ENCODE measurements at regions not wholly inside any gene's neighbourhood (a gene's known extent, or its start where the extent isn't known, plus 50 kb on each side); places are given as distances from the start of the nearest gene placed in this dataset.

- ATAC-seq (no peak), DNase-seq (ENCODE audit: low read depth, low spot score) (no peak)
- CTCF ChIA-PET: no interaction called here
- no TSS peak for BruUV-seq (replicated peaks)
- no peaks in the 10 kb centered on the region; a peak in 1 of 4 replicates for H3K4me1 ChIP-seq (ENCODE audit: control insufficient read depth in 1 of 2, insufficient read depth in 2 of 2, low read length in 2 of 2)
- no peaks in the 10 kb centered on the region for H3K9me3 ChIP-seq (ENCODE audit: control insufficient read depth in 1 of 2, insufficient read depth in 1 of 2, low read depth in 1 of 2, low read length in 2 of 2)
- TF ChIP-seq ZBTB33 (IDR thresholded peaks at IDR 0.05; ENCODE audit: extremely low read depth, insufficient replicate concordance, low read length) (no peak), REST (IDR thresholded peaks at IDR 0.05; ENCODE audit: low read depth) (no peak), JUND (IDR thresholded peaks at IDR 0.05) (no peak), ELF1 (IDR thresholded peaks at IDR 0.05; ENCODE audit: borderline replicate concordance, low read depth) (no peak), TCF7L2 (IDR thresholded peaks at IDR 0.05; ENCODE audit: borderline replicate concordance, extremely low read depth, insufficient read depth, insufficient read length) (no peak), CEBPB (IDR thresholded peaks at IDR 0.05; ENCODE audit: low read depth) (no peak), SP1 (IDR thresholded peaks at IDR 0.05; ENCODE audit: low read depth) (no peak), YY1 (IDR thresholded peaks at IDR 0.05; ENCODE audit: extremely low read depth, insufficient replicate concordance, low read depth, low read length) (no peak), EGR1 (IDR thresholded peaks at IDR 0.05; ENCODE audit: low read depth) (no peak), EZH2 (IDR thresholded peaks at IDR 0.05) (no peak), ZNF274 (IDR thresholded peaks at IDR 0.05; ENCODE audit: low read depth, low read length) (no peak), EZH2phosphoT487 (IDR thresholded peaks at IDR 0.05; ENCODE audit: borderline replicate concordance) (no peak), FOSL1 (IDR thresholded peaks at IDR 0.05; ENCODE audit: low read depth) (no peak), CBX3 (IDR thresholded peaks at IDR 0.05; ENCODE audit: low read depth) (no peak), RAD21 (IDR thresholded peaks at IDR 0.05; ENCODE audit: low read depth) (no peak), SIN3A (IDR thresholded peaks at IDR 0.05; ENCODE audit: low read depth) (no peak)
- TF ChIP-seq, protein P1, sequence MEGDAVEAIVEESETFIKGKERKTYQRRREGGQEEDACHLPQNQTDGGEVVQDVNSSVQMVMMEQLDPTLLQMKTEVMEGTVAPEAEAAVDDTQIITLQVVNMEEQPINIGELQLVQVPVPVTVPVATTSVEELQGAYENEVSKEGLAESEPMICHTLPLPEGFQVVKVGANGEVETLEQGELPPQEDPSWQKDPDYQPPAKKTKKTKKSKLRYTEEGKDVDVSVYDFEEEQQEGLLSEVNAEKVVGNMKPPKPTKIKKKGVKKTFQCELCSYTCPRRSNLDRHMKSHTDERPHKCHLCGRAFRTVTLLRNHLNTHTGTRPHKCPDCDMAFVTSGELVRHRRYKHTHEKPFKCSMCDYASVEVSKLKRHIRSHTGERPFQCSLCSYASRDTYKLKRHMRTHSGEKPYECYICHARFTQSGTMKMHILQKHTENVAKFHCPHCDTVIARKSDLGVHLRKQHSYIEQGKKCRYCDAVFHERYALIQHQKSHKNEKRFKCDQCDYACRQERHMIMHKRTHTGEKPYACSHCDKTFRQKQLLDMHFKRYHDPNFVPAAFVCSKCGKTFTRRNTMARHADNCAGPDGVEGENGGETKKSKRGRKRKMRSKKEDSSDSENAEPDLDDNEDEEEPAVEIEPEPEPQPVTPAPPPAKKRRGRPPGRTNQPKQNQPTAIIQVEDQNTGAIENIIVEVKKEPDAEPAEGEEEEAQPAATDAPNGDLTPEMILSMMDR (IDR thresholded peaks at IDR 0.05 in 2 of 3, conservative IDR thresholded peaks at IDR 0.05 in 1 of 3; ENCODE audit: borderline replicate concordance in 1 of 3, insufficient read depth in 1 of 3, low read depth in 2 of 3, low read length in 2 of 3): no peak
- TF ChIP-seq, protein P2, sequence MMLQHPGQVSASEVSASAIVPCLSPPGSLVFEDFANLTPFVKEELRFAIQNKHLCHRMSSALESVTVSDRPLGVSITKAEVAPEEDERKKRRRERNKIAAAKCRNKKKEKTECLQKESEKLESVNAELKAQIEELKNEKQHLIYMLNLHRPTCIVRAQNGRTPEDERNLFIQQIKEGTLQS (IDR thresholded peaks at IDR 0.05): no peak
- TF ChIP-seq, protein P3, sequence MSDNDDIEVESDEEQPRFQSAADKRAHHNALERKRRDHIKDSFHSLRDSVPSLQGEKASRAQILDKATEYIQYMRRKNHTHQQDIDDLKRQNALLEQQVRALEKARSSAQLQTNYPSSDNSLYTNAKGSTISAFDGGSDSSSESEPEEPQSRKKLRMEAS (IDR thresholded peaks at IDR 0.05): no peak
- no peak overlapping the region for H3K4me3 ChIP-seq (replicated peaks in 1 of 2; ENCODE audit: low read depth in 1 of 2, low read length in 2 of 2)
- POLR2A ChIA-PET: no interaction called here
- H3K27ac ChIP-seq (ENCODE audit: low read depth, low read length): no peak overlapping the region
- H2AFZ ChIP-seq (ENCODE audit: low read depth, low read length, poor library complexity, severe bottlenecking): no peak overlapping the region
- H3K36me3 ChIP-seq (ENCODE audit: control insufficient read depth in 1 of 2, insufficient read depth in 2 of 2, low read length in 2 of 2): no peaks in the 10 kb centered on the region
- no peak overlapping the region for H3K4me2 ChIP-seq (ENCODE audit: low read length)
- H4K20me1 ChIP-seq (ENCODE audit: insufficient read depth): no peaks in the 10 kb centered on the region
- intact Hi-C loops (cut with micrococcal nuclease): no loop called here
- no peaks in the 10 kb centered on the region for H3K9me2 ChIP-seq (ENCODE audit: insufficient read depth)
- no peaks in the 10 kb centered on the region for H3K79me2 ChIP-seq (ENCODE audit: insufficient read depth, low read length)
- RAD21 ChIA-PET (ENCODE audit: low non-redundant PET in 1 of 2, low total read pairs in 2 of 2, uncharacterized antibody in 2 of 2, unreplicated experiment in 2 of 2): no interaction called here
- no peak overlapping the region for H3K9ac ChIP-seq (ENCODE audit: low read length)
- H3K27me3 ChIP-seq (ENCODE audit: insufficient read depth, low read length): no peaks in the 10 kb centered on the region
Observed at GRCh38 chrX:69216911-69217310, 51.7 kb upstream of the PJA1 start.
